ENCODE measurements at regions not wholly inside any gene's neighbourhood (a gene's known extent, or its start where the extent isn't known, plus 50 kb on each side); places are given as distances from the start of the nearest gene placed in this dataset.
A peak's percentile ranks its signal among the peaks of the same experiment; 100 is the strongest.

- no peak overlapping the region for H2AK5ac ChIP-seq (ENCODE audit: low read length)
- no peak overlapping the region for H3K23ac ChIP-seq (ENCODE audit: low read length)
- no peaks in the 10 kb centered on the region for H3K27me3 ChIP-seq (ENCODE audit: insufficient read depth, low read length)
- no peak overlapping the region for H3K4me3 ChIP-seq (ENCODE audit: low read depth, low read length)
- no peak overlapping the region for H2AFZ ChIP-seq (ENCODE audit: insufficient read depth, low read length, poor library complexity)
- no peak overlapping the region for H3K4ac ChIP-seq (ENCODE audit: low read depth, low read length)
- no peak overlapping the region for H3K4me2 ChIP-seq (ENCODE audit: low read length)
- no peak overlapping the region for H3K14ac ChIP-seq (ENCODE audit: low read length)
- H2BK120ac ChIP-seq (ENCODE audit: insufficient read depth, low read length, poor library complexity), result no peak overlapping the region
- no peak overlapping the region for H4K12ac ChIP-seq (ENCODE audit: low read depth, low read length)
- H3K4me1 ChIP-seq (ENCODE audit: control insufficient read depth in 1 of 2, insufficient read depth in 2 of 2, low read length in 2 of 2), result no peaks in the 10 kb centered on the region
- no peak overlapping the region for H2BK12ac ChIP-seq (ENCODE audit: low read length)
- H3K27ac ChIP-seq (ENCODE audit: low read depth, low read length), result no peak overlapping the region
- no peak for DNase-seq
- H3K18ac ChIP-seq (ENCODE audit: low read length), result no peak overlapping the region
- no peaks in the 10 kb centered on the region for H3K9me3 ChIP-seq (ENCODE audit: insufficient read depth, low read depth, low read length)
- H3K36me3 ChIP-seq (ENCODE audit: control insufficient read depth in 1 of 2, insufficient read depth in 2 of 2, low read length in 2 of 2), result no peaks in the 10 kb centered on the region
- no peak overlapping the region for H2BK5ac ChIP-seq (ENCODE audit: low read depth, low read length, poor library complexity)
- no peaks in the 10 kb centered on the region for H3K79me2 ChIP-seq (ENCODE audit: control insufficient read depth, insufficient read depth, low read length, poor library complexity)
- no CpG with 5 or more reads among the region's 5 CpGs for WGBS (ENCODE audit: extremely low coverage, insufficient coverage, insufficient read length)
- H4K8ac ChIP-seq (ENCODE audit: low read depth, low read length), result no peak overlapping the region
- no peak overlapping the region for H3K9ac ChIP-seq (ENCODE audit: low read length)
- no peaks in the 10 kb centered on the region for H3K79me1 ChIP-seq (ENCODE audit: low read length)
- H4K91ac ChIP-seq (ENCODE audit: low read depth, low read length), result no peak overlapping the region
Observed at GRCh38 chr13:90710164-90710759, 637.2 kb upstream of the MIR17HG start.

GRCh38 chr13:90713441-90714133, 633.9 kb upstream of the MIR17HG start:
- Histone ChIP-seq H3K18ac (ENCODE audit: low read length) (no peak overlapping the region), H3K4me1 (ENCODE audit: control insufficient read depth in 1 of 2, insufficient read depth in 2 of 2, low read length in 2 of 2) (peaks cover 2 to 4% of the 10 kb centered on the region in 2 experiments), H3K79me1 (ENCODE audit: low read length) (no peaks in the 10 kb centered on the region), H4K12ac (ENCODE audit: low read depth, low read length) (no peak overlapping the region), H4K8ac (ENCODE audit: low read depth, low read length) (no peak overlapping the region), H2AK5ac (ENCODE audit: low read length) (no peak overlapping the region), H2BK120ac (ENCODE audit: insufficient read depth, low read length, poor library complexity) (no peak overlapping the region), H3K27ac (ENCODE audit: low read depth, low read length) (no peak overlapping the region), H2BK5ac (ENCODE audit: low read depth, low read length, poor library complexity) (no peak overlapping the region), H2BK12ac (ENCODE audit: low read length) (no peak overlapping the region), H2AFZ (ENCODE audit: insufficient read depth, low read length, poor library complexity) (no peak overlapping the region), H3K27me3 (ENCODE audit: insufficient read depth, low read length) (no peaks in the 10 kb centered on the region), H3K4me2 (ENCODE audit: low read length) (no peak overlapping the region), H3K4ac (ENCODE audit: low read depth, low read length) (no peak overlapping the region), H3K9ac (ENCODE audit: low read length) (no peak overlapping the region), H3K79me2 (ENCODE audit: control insufficient read depth, insufficient read depth, low read length, poor library complexity) (no peaks in the 10 kb centered on the region), H3K14ac (ENCODE audit: low read length) (no peak overlapping the region), H3K23ac (ENCODE audit: low read length) (no peak overlapping the region), H3K4me3 (ENCODE audit: low read depth, low read length) (no peak overlapping the region), H3K36me3 (ENCODE audit: control insufficient read depth in 1 of 2, insufficient read depth in 2 of 2, low read length in 2 of 2) (no peaks in the 10 kb centered on the region), H4K91ac (ENCODE audit: low read depth, low read length) (no peak overlapping the region), H3K9me3 (ENCODE audit: insufficient read depth, low read depth, low read length) (no peaks in the 10 kb centered on the region)
- DNase-seq, result no peak
- WGBS (ENCODE audit: extremely low coverage, insufficient coverage, insufficient read length), result no CpG with 5 or more reads among the region's 4 CpGs

GRCh38 chr13:90715485-90715884, 632.0 kb upstream of the MIR17HG start:
- no peak overlapping the region for H3K18ac ChIP-seq (ENCODE audit: low read length)
- no peaks in the 10 kb centered on the region for H3K9me3 ChIP-seq (ENCODE audit: insufficient read depth, low read depth, low read length)
- H3K9ac ChIP-seq (ENCODE audit: low read length), result no peak overlapping the region
- WGBS (ENCODE audit: extremely low coverage, insufficient coverage, insufficient read length), result no CpG with 5 or more reads among the region's 1 CpG
- H3K4me2 ChIP-seq (ENCODE audit: low read length), result no peak overlapping the region
- no peak for DNase-seq
- no peak overlapping the region for H3K4me3 ChIP-seq (ENCODE audit: low read depth, low read length)
- no peak overlapping the region for H4K12ac ChIP-seq (ENCODE audit: low read depth, low read length)
- no peaks in the 10 kb centered on the region for H3K27me3 ChIP-seq (ENCODE audit: insufficient read depth, low read length)
- no peak overlapping the region for H2AFZ ChIP-seq (ENCODE audit: insufficient read depth, low read length, poor library complexity)
- H2AK5ac ChIP-seq (ENCODE audit: low read length), result no peak overlapping the region
- H4K8ac ChIP-seq (ENCODE audit: low read depth, low read length), result no peak overlapping the region
- H3K23ac ChIP-seq (ENCODE audit: low read length), result no peak overlapping the region
- no peak overlapping the region for H3K14ac ChIP-seq (ENCODE audit: low read length)
- no peak overlapping the region for H2BK5ac ChIP-seq (ENCODE audit: low read depth, low read length, poor library complexity)
- no peak overlapping the region for H2BK120ac ChIP-seq (ENCODE audit: insufficient read depth, low read length, poor library complexity)
- peaks cover 2 to 4% of the 10 kb centered on the region in 2 experiments for H3K4me1 ChIP-seq (ENCODE audit: control insufficient read depth in 1 of 2, insufficient read depth in 2 of 2, low read length in 2 of 2)
- H3K79me2 ChIP-seq (ENCODE audit: control insufficient read depth, insufficient read depth, low read length, poor library complexity), result no peaks in the 10 kb centered on the region
- H3K79me1 ChIP-seq (ENCODE audit: low read length), result no peaks in the 10 kb centered on the region
- no peak overlapping the region for H2BK12ac ChIP-seq (ENCODE audit: low read length)
- no peak overlapping the region for H3K4ac ChIP-seq (ENCODE audit: low read depth, low read length)
- H3K36me3 ChIP-seq (ENCODE audit: control insufficient read depth in 1 of 2, insufficient read depth in 2 of 2, low read length in 2 of 2), result no peaks in the 10 kb centered on the region
- no peak overlapping the region for H3K27ac ChIP-seq (ENCODE audit: low read depth, low read length)
- H4K91ac ChIP-seq (ENCODE audit: low read depth, low read length), result no peak overlapping the region

GRCh38 chr13:90717451-90717936, 630.0 kb upstream of the MIR17HG start:
- no peak overlapping the region for H2AK5ac ChIP-seq (ENCODE audit: low read length)
- H3K27me3 ChIP-seq (ENCODE audit: insufficient read depth, low read length), result no peaks in the 10 kb centered on the region
- H3K79me1 ChIP-seq (ENCODE audit: low read length), result no peaks in the 10 kb centered on the region
- H3K18ac ChIP-seq (ENCODE audit: low read length), result no peak overlapping the region
- H3K9me3 ChIP-seq (ENCODE audit: insufficient read depth, low read depth, low read length), result no peaks in the 10 kb centered on the region
- no peak overlapping the region for H3K4me3 ChIP-seq (ENCODE audit: low read depth, low read length)
- no peaks in the 10 kb centered on the region for H3K79me2 ChIP-seq (ENCODE audit: control insufficient read depth, insufficient read depth, low read length, poor library complexity)
- DNase-seq, result no peak
- no peak overlapping the region for H2BK12ac ChIP-seq (ENCODE audit: low read length)
- no peak overlapping the region for H4K12ac ChIP-seq (ENCODE audit: low read depth, low read length)
- no peak overlapping the region for H3K9ac ChIP-seq (ENCODE audit: low read length)
- no peak overlapping the region for H2AFZ ChIP-seq (ENCODE audit: insufficient read depth, low read length, poor library complexity)
- H3K4me1 ChIP-seq (ENCODE audit: control insufficient read depth in 1 of 2, insufficient read depth in 2 of 2, low read length in 2 of 2), result peaks cover 2 to 4% of the 10 kb centered on the region in 2 experiments
- H3K36me3 ChIP-seq (ENCODE audit: control insufficient read depth in 1 of 2, insufficient read depth in 2 of 2, low read length in 2 of 2), result no peaks in the 10 kb centered on the region
- no peak overlapping the region for H3K4ac ChIP-seq (ENCODE audit: low read depth, low read length)
- no peak overlapping the region for H3K14ac ChIP-seq (ENCODE audit: low read length)
- no peak overlapping the region for H4K91ac ChIP-seq (ENCODE audit: low read depth, low read length)
- H4K8ac ChIP-seq (ENCODE audit: low read depth, low read length), result no peak overlapping the region
- H2BK120ac ChIP-seq (ENCODE audit: insufficient read depth, low read length, poor library complexity), result no peak overlapping the region
- no peak overlapping the region for H3K23ac ChIP-seq (ENCODE audit: low read length)
- no CpG with 5 or more reads among the region's 3 CpGs for WGBS (ENCODE audit: extremely low coverage, insufficient coverage, insufficient read length)
- peak overlapping the region; percentile 29 for H3K4me2 ChIP-seq (ENCODE audit: low read length)
- H2BK5ac ChIP-seq (ENCODE audit: low read depth, low read length, poor library complexity), result no peak overlapping the region
- H3K27ac ChIP-seq (ENCODE audit: low read depth, low read length), result peak overlapping the region; percentile 42

All from trophoblast cell (in vitro differentiated cells and primary cell).